Upper lobe of left lung (tissue), 6 donors: ENCODE measurements at regions not wholly inside any gene's neighbourhood (a gene's known extent, or its start where the extent isn't known, plus 50 kb on each side); places are given as distances from the start of the nearest gene placed in this dataset.
A peak's percentile ranks its signal among the peaks of the same experiment; 100 is the strongest.

ENCODE experiments used
- ATAC-seq, 2 donors: fragments of 200-7000 bp; cut with Tn5 transposase; one replicate each; pipeline ENCODE4 v1.9.1; 2022; ENCODE audit warnings: mild to moderate bottlenecking in 2 of 2, moderate library complexity in 2 of 2; ENCODE audit not compliant: low FRiP score in 2 of 2
- DNase-seq, 2 donors: peaks; one replicate each; pipeline ENCODE4 v3.0.0-alpha.2; 2019 to 2020
- H3K27ac ChIP-seq, 4 donors: fragments of 200-600 bp; sonication (generic); one replicate each; pipeline ENCODE4 v1.5.1; 2016 to 2019
- H3K27me3 ChIP-seq, 4 donors: fragments of 200-600 bp; sonication (generic); one replicate each; pipeline ENCODE4 v1.5.1; 2017 to 2019
- H3K36me3 ChIP-seq, 4 donors: fragments of 200-600 bp; sonication (generic); one replicate each; pipeline ENCODE4 v1.5.1; 2016 to 2019
- H3K4me1 ChIP-seq, 4 donors: fragments of 200-600 bp; sonication (generic); one replicate each; pipeline ENCODE4 v1.5.1; 2018 to 2019
- H3K4me3 ChIP-seq, 4 donors: fragments of 200-600 bp; sonication (generic); one replicate each; pipeline ENCODE4 v1.5.1; 2017 to 2019; ENCODE audit warnings: mild to moderate bottlenecking in 2 of 4, moderate library complexity in 1 of 4
- H3K9me3 ChIP-seq, 4 donors: fragments of 200-600 bp; sonication (generic); one replicate each; pipeline ENCODE4 v1.5.1; 2018 to 2019
- CTCF ChIP-seq, 6 experiments: fragments of 450-650 bp in 4 of 6; fragments of 200-600 bp in 2 of 6; sonication (generic) in 2 of 6; IDR thresholded peaks; one replicate each; pipeline ENCODE4 v1.5.1; 2016 to 2019; ENCODE audit warnings: antibody characterized with exemption in 6 of 6
- EP300 ChIP-seq, 4 donors: sonication (generic); formaldehyde crosslinking; IDR thresholded peaks; one replicate each; pipeline ENCODE4 v1.5.1; 2017; ENCODE audit warnings: antibody characterized with exemption in 4 of 4, control low read depth in 2 of 4
- POLR2A ChIP-seq, 4 donors: fragments of 450-650 bp; IDR thresholded peaks; one replicate each; pipeline ENCODE4 v1.5.1; 2016 to 2017; ENCODE audit warnings: antibody characterized with exemption in 4 of 4, mild to moderate bottlenecking in 2 of 4
- POLR2AphosphoS5 ChIP-seq, 2 donors: sonication (generic); formaldehyde crosslinking; IDR thresholded peaks; one replicate each; pipeline ENCODE4 v1.5.1; 2017; ENCODE audit warnings: antibody characterized with exemption in 2 of 2
- WGBS, 2 donors: methylation state at CpG; one replicate each; pipeline ENCODE4 v1.1.5; 2017 to 2018; 5-methylcytosine and 5-hydroxymethylcytosine counted together
- donor health status: DM: no; HTN: no; CAD: no; lungs with moderate emphysema.
- donor health status: DM: no; HTN: yes; CAD: no; lungs with severe emphysema.

GRCh38 chr3:197356741-197357140 lies 58.3 kb upstream of the DLG1 start:
- Histone ChIP-seq H3K9me3 (peaks cover 0 to 12% (median 4%) of the 10 kb centered on the region in 4 donors), H3K27ac (peak overlapping the region in 2 of 4 donors; percentile 37 to 43), H3K4me1 (peaks cover 0 to 6% (median 3%) of the 10 kb centered on the region in 4 donors), H3K4me3 (peak overlapping the region in 3 of 4 donors; percentile 8 to 33 (median 27)), H3K36me3 (no peaks in the 10 kb centered on the region), H3K27me3 (no peaks in the 10 kb centered on the region)
- WGBS, 2 donors, result 90 to 95% methylated on average over 5 of the region's 5 CpGs
- no peak for DNase-seq
- no peak for TF ChIP-seq POLR2AphosphoS5 (IDR thresholded peaks at IDR 0.05)
- no peak for TF ChIP-seq POLR2A (IDR thresholded peaks at IDR 0.05)
- TF ChIP-seq CTCF (IDR thresholded peaks at IDR 0.05), result no peak
- no peak for TF ChIP-seq EP300 (IDR thresholded peaks at IDR 0.05)
- ATAC-seq, result no peak

GRCh38 chr3:197356275-197356674 lies 57.9 kb upstream of the DLG1 start:
- Histone ChIP-seq H3K27me3 (no peaks in the 10 kb centered on the region), H3K9me3 (peaks cover 0 to 12% (median 4%) of the 10 kb centered on the region in 4 donors), H3K4me1 (peaks cover 0 to 6% (median 3%) of the 10 kb centered on the region in 4 donors), H3K27ac (peak overlapping the region in 2 of 4 donors; percentile 37 to 43), H3K36me3 (no peaks in the 10 kb centered on the region), H3K4me3 (peak overlapping the region in 3 of 4 donors; percentile 8 to 33 (median 27))
- TF ChIP-seq POLR2AphosphoS5 (IDR thresholded peaks at IDR 0.05), result peak in 1 of 2 donors; percentile 13
- TF ChIP-seq CTCF (IDR thresholded peaks at IDR 0.05), result no peak
- ATAC-seq (peak in 1 of 2 donors; percentile 36), DNase-seq (peak in 1 of 2 donors; percentile 57)
- WGBS, 2 donors, result 50 to 68% methylated on average over 14 of the region's 14 CpGs

- TF ChIP-seq EP300 (IDR thresholded peaks at IDR 0.05) (no peak), POLR2AphosphoS5 (IDR thresholded peaks at IDR 0.05) (no peak), CTCF (IDR thresholded peaks at IDR 0.05) (no peak), POLR2A (IDR thresholded peaks at IDR 0.05) (no peak)
- H3K4me1 ChIP-seq, result peaks cover 0 to 6% (median 3%) of the 10 kb centered on the region in 4 donors
- H3K4me3 ChIP-seq, result no peak overlapping the region
- H3K36me3 ChIP-seq, result no peaks in the 10 kb centered on the region
- DNase-seq (no peak), ATAC-seq (no peak)
- H3K27ac ChIP-seq, result peak overlapping the region in 1 of 4 donors; percentile 37
- no peaks in the 10 kb centered on the region for H3K27me3 ChIP-seq
- WGBS, 2 donors, result 85 to 92% methylated on average over 1 of the region's 1 CpG
- peaks cover 0 to 11% (median 4%) of the 10 kb centered on the region in 4 donors for H3K9me3 ChIP-seq
Measured at GRCh38 chr3:197355713-197356112, 57.3 kb upstream of the DLG1 start.

GRCh38 chr3:197354568-197355001 lies 56.2 kb upstream of the DLG1 start:
- ATAC-seq, result peak; percentile 23 to 71
- peak overlapping the region in 1 of 4 donors; percentile 18 for H3K4me3 ChIP-seq

GRCh38 chr3:197353867-197354567 lies 55.6 kb upstream of the DLG1 start:
- no peak for TF ChIP-seq CTCF (IDR thresholded peaks at IDR 0.05)
- TF ChIP-seq POLR2A (IDR thresholded peaks at IDR 0.05), result no peak
- no peak for TF ChIP-seq EP300 (IDR thresholded peaks at IDR 0.05)
- TF ChIP-seq POLR2AphosphoS5 (IDR thresholded peaks at IDR 0.05), result no peak
- ATAC-seq, result peak in 1 of 2 donors; percentile 34
- H3K4me3 ChIP-seq, result peak overlapping the region in 1 of 4 donors; percentile 18
- no peaks in the 10 kb centered on the region for H3K27me3 ChIP-seq
- H3K27ac ChIP-seq, result peak overlapping the region; percentile 28 to 69 (median 42)
- no peaks in the 10 kb centered on the region for H3K36me3 ChIP-seq
- peaks cover 0 to 6% (median 3%) of the 10 kb centered on the region in 4 donors for H3K4me1 ChIP-seq
- no peaks in the 10 kb centered on the region for H3K9me3 ChIP-seq
- WGBS, 2 donors, result 68 to 76% methylated on average over 10 of the region's 10 CpGs
- no peak for DNase-seq

More at GRCh38 chr3:197354568-197355001, 56.2 kb upstream of the DLG1 start:
- peak overlapping the region; percentile 28 to 69 (median 42) for H3K27ac ChIP-seq
- no peaks in the 10 kb centered on the region for H3K27me3 ChIP-seq
- peaks cover 0 to 6% (median 3%) of the 10 kb centered on the region in 4 donors for H3K4me1 ChIP-seq
- TF ChIP-seq POLR2AphosphoS5 (IDR thresholded peaks at IDR 0.05) (peak; percentile 26 to 67), POLR2A (IDR thresholded peaks at IDR 0.05) (no peak)
- H3K36me3 ChIP-seq, result no peaks in the 10 kb centered on the region
- H3K9me3 ChIP-seq, result peaks cover 0 to under 1% (median 0%) of the 10 kb centered on the region in 4 donors
- 65 to 77% methylated on average over 13 to 17 of the region's 19 CpGs for WGBS, 2 donors
- peak; percentile 34 to 62 for DNase-seq
